ENCODE measurements at regions not wholly inside any gene's neighbourhood (a gene's known extent, or its start where the extent isn't known, plus 50 kb on each side); places are given as distances from the start of the nearest gene placed in this dataset.

- no peak for TF ChIP-seq EP300 (IDR thresholded peaks at IDR 0.05)
- no peak for TF ChIP-seq RFX5 (IDR thresholded peaks at IDR 0.05)
- TF ChIP-seq, protein P1, sequence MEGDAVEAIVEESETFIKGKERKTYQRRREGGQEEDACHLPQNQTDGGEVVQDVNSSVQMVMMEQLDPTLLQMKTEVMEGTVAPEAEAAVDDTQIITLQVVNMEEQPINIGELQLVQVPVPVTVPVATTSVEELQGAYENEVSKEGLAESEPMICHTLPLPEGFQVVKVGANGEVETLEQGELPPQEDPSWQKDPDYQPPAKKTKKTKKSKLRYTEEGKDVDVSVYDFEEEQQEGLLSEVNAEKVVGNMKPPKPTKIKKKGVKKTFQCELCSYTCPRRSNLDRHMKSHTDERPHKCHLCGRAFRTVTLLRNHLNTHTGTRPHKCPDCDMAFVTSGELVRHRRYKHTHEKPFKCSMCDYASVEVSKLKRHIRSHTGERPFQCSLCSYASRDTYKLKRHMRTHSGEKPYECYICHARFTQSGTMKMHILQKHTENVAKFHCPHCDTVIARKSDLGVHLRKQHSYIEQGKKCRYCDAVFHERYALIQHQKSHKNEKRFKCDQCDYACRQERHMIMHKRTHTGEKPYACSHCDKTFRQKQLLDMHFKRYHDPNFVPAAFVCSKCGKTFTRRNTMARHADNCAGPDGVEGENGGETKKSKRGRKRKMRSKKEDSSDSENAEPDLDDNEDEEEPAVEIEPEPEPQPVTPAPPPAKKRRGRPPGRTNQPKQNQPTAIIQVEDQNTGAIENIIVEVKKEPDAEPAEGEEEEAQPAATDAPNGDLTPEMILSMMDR (IDR thresholded peaks at IDR 0.05): no peak
- no peak for TF ChIP-seq MYC (IDR thresholded peaks at IDR 0.05; ENCODE audit: borderline replicate concordance, low read length)
- no peak for TF ChIP-seq JUN (IDR thresholded peaks at IDR 0.05)
- TF ChIP-seq, protein P2, sequence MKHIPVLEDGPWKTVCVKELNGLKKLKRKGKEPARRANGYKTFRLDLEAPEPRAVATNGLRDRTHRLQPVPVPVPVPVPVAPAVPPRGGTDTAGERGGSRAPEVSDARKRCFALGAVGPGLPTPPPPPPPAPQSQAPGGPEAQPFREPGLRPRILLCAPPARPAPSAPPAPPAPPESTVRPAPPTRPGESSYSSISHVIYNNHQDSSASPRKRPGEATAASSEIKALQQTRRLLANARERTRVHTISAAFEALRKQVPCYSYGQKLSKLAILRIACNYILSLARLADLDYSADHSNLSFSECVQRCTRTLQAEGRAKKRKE (CRISPR knock-in tag; IDR thresholded peaks at IDR 0.05; ENCODE audit: low read depth): no peak
- TF ChIP-seq NR3C1 (IDR thresholded peaks at IDR 0.05): no peak
Measured at GRCh38 chr5:136453986-136454758, 88.8 kb upstream of the TRPC7 start.

Data from A549 (cell line).